Neural progenitor cell (in vitro differentiated cells): ENCODE measurements at regions not wholly inside any gene's neighbourhood (a gene's known extent, or its start where the extent isn't known, plus 50 kb on each side); places are given as distances from the start of the nearest gene placed in this dataset.

ENCODE experiments used
- EZH2 ChIP-seq: fragments of 200-600 bp; sonication (generic); IDR thresholded peaks from 2 replicates; pipeline ENCODE4 v1.6.1; 2017; ENCODE audit warnings: antibody characterized with exemption, mild to moderate bottlenecking, moderate library complexity
- EZH2phosphoT487 ChIP-seq: fragments of 200-600 bp; sonication (generic); IDR thresholded peaks from 2 replicates; pipeline ENCODE4 v1.6.1; 2017; ENCODE audit warnings: antibody characterized with exemption
- TF ChIP-seq, protein P1 (sequence below): fragments of 200-600 bp; sonication (generic); IDR thresholded peaks from 2 replicates; pipeline ENCODE4 v1.5.1; 2017; ENCODE audit warnings: antibody characterized with exemption, mild to moderate bottlenecking

- TF ChIP-seq, protein P1, sequence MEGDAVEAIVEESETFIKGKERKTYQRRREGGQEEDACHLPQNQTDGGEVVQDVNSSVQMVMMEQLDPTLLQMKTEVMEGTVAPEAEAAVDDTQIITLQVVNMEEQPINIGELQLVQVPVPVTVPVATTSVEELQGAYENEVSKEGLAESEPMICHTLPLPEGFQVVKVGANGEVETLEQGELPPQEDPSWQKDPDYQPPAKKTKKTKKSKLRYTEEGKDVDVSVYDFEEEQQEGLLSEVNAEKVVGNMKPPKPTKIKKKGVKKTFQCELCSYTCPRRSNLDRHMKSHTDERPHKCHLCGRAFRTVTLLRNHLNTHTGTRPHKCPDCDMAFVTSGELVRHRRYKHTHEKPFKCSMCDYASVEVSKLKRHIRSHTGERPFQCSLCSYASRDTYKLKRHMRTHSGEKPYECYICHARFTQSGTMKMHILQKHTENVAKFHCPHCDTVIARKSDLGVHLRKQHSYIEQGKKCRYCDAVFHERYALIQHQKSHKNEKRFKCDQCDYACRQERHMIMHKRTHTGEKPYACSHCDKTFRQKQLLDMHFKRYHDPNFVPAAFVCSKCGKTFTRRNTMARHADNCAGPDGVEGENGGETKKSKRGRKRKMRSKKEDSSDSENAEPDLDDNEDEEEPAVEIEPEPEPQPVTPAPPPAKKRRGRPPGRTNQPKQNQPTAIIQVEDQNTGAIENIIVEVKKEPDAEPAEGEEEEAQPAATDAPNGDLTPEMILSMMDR, result no peak
- TF ChIP-seq EZH2 (no peak), EZH2phosphoT487 (no peak)
Measured at GRCh38 chr5:120298981-120299380, 165.1 kb upstream of the PRR16 start.
